ENCODE measurements at regions not wholly inside any gene's neighbourhood (a gene's known extent, or its start where the extent isn't known, plus 50 kb on each side); places are given as distances from the start of the nearest gene placed in this dataset.

DNA sequence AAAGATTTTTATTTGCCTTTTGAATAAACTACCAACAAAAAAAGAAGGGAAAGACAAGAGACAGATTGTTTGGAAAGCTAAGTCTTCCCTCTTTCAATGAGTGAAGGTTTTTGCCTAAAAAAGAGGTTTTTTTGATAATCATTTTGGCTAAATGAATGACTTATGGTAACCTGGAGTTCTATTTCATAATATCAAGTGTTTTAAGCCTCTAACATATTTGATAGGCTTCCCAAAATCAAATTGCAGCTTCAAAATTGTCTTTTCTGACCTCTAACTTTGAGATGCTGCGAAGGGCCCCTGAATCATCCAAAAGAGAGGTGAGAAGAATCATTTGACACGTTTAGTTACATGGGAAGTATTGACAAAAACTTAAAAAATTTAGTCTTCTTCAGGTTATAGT, 53.0 kb upstream of the NAMPT start:
- TF ChIP-seq, protein P1, sequence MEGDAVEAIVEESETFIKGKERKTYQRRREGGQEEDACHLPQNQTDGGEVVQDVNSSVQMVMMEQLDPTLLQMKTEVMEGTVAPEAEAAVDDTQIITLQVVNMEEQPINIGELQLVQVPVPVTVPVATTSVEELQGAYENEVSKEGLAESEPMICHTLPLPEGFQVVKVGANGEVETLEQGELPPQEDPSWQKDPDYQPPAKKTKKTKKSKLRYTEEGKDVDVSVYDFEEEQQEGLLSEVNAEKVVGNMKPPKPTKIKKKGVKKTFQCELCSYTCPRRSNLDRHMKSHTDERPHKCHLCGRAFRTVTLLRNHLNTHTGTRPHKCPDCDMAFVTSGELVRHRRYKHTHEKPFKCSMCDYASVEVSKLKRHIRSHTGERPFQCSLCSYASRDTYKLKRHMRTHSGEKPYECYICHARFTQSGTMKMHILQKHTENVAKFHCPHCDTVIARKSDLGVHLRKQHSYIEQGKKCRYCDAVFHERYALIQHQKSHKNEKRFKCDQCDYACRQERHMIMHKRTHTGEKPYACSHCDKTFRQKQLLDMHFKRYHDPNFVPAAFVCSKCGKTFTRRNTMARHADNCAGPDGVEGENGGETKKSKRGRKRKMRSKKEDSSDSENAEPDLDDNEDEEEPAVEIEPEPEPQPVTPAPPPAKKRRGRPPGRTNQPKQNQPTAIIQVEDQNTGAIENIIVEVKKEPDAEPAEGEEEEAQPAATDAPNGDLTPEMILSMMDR (IDR thresholded peaks at IDR 0.05 in 2 of 3, conservative IDR thresholded peaks at IDR 0.05 in 1 of 3; ENCODE audit: borderline replicate concordance in 1 of 3, insufficient read depth in 1 of 3, low read depth in 2 of 3, low read length in 2 of 3): no peak
- no peak for TF ChIP-seq YY1 (IDR thresholded peaks at IDR 0.05; ENCODE audit: extremely low read depth, insufficient replicate concordance, low read depth, low read length)
- TF ChIP-seq POLR2AphosphoS5 (IDR thresholded peaks at IDR 0.05; ENCODE audit: low read depth, low read length): no peak
- TF ChIP-seq, protein P2, sequence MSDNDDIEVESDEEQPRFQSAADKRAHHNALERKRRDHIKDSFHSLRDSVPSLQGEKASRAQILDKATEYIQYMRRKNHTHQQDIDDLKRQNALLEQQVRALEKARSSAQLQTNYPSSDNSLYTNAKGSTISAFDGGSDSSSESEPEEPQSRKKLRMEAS (IDR thresholded peaks at IDR 0.05): no peak
- TF ChIP-seq CEBPB (IDR thresholded peaks at IDR 0.05; ENCODE audit: low read depth): no peak
- TF ChIP-seq POLR2A (IDR thresholded peaks at IDR 0.05; ENCODE audit: borderline replicate concordance, extremely low read depth, insufficient read depth, insufficient read length): no peak
- TF ChIP-seq EZH2 (IDR thresholded peaks at IDR 0.05): no peak
- TF ChIP-seq CBX3 (IDR thresholded peaks at IDR 0.05; ENCODE audit: low read depth): no peak

Data from HCT116 (cell line).